ENCODE measurements at regions not wholly inside any gene's neighbourhood (a gene's known extent, or its start where the extent isn't known, plus 50 kb on each side); places are given as distances from the start of the nearest gene placed in this dataset.

- TF ChIP-seq CTCF (IDR thresholded peaks at IDR 0.05) = no peak
- no peaks in the 10 kb centered on the region for H3K4me1 ChIP-seq
- no peak overlapping the region for H3K27ac ChIP-seq
- DNase-seq (no peak), ATAC-seq (no peak)
- no peaks in the 10 kb centered on the region for H3K9me3 ChIP-seq
- peaks cover 0 to 22% (median 0%) of the 10 kb centered on the region in 7 donors for H3K27me3 ChIP-seq
- 88 to 92% methylated on average over 5 of the region's 5 CpGs for WGBS, 2 donors
- no peak overlapping the region for H3K4me3 ChIP-seq
- intact Hi-C loops (cut with DNase I) = no loop called here
- no peaks in the 10 kb centered on the region for H3K36me3 ChIP-seq
Observed at GRCh38 chr14:35999294-35999693, 173.2 kb downstream of the BRMS1L start.

GRCh38 chr14:35998303-35998702 lies 172.2 kb downstream of the BRMS1L start:
- H3K27ac ChIP-seq = no peak overlapping the region
- H3K4me3 ChIP-seq = no peak overlapping the region
- H3K36me3 ChIP-seq = no peaks in the 10 kb centered on the region
- intact Hi-C loops (cut with DNase I) = no loop called here
- TF ChIP-seq CTCF (IDR thresholded peaks at IDR 0.05) = no peak
- ATAC-seq = no peak
- 87 to 88% methylated on average over 12 of the region's 12 CpGs for WGBS, 2 donors
- H3K9me3 ChIP-seq = no peaks in the 10 kb centered on the region
- DNase-seq = no peak
- no peaks in the 10 kb centered on the region for H3K4me1 ChIP-seq
- peaks cover 0 to 22% (median 0%) of the 10 kb centered on the region in 7 donors for H3K27me3 ChIP-seq

GRCh38 chr14:35993684-35993960 lies 167.5 kb downstream of the BRMS1L start:
- Histone ChIP-seq H3K27ac (no peak overlapping the region), H3K9me3 (no peaks in the 10 kb centered on the region), H3K4me1 (no peaks in the 10 kb centered on the region), H3K4me3 (no peak overlapping the region), H3K27me3 (peaks cover 0 to 17% (median 0%) of the 10 kb centered on the region in 7 donors), H3K36me3 (no peaks in the 10 kb centered on the region)
- DNase-seq = no peak
- no peak for ATAC-seq
- no peak for TF ChIP-seq CTCF (IDR thresholded peaks at IDR 0.05)
- intact Hi-C loops (cut with DNase I) = no loop called here
- 87 to 90% methylated on average over 3 of the region's 3 CpGs for WGBS, 2 donors

- Histone ChIP-seq H3K9me3 (no peaks in the 10 kb centered on the region), H3K4me1 (no peaks in the 10 kb centered on the region), H3K27me3 (peaks cover 0 to 11% (median 0%) of the 10 kb centered on the region in 7 donors), H3K36me3 (no peaks in the 10 kb centered on the region), H3K4me3 (no peak overlapping the region), H3K27ac (no peak overlapping the region)
- DNase-seq (no peak), ATAC-seq (no peak)
- whole genome bisulfite sequencing, 2 donors = 84 to 86% methylated on average over 5 of the region's 5 CpGs
- no peak for TF ChIP-seq CTCF (IDR thresholded peaks at IDR 0.05)
- intact Hi-C loops (cut with DNase I) = no loop called here
Observed at GRCh38 chr14:35992816-35993683, 166.9 kb downstream of the BRMS1L start.
